ENCODE measurements at regions not wholly inside any gene's neighbourhood (a gene's known extent, or its start where the extent isn't known, plus 50 kb on each side); places are given as distances from the start of the nearest gene placed in this dataset.

DNA sequence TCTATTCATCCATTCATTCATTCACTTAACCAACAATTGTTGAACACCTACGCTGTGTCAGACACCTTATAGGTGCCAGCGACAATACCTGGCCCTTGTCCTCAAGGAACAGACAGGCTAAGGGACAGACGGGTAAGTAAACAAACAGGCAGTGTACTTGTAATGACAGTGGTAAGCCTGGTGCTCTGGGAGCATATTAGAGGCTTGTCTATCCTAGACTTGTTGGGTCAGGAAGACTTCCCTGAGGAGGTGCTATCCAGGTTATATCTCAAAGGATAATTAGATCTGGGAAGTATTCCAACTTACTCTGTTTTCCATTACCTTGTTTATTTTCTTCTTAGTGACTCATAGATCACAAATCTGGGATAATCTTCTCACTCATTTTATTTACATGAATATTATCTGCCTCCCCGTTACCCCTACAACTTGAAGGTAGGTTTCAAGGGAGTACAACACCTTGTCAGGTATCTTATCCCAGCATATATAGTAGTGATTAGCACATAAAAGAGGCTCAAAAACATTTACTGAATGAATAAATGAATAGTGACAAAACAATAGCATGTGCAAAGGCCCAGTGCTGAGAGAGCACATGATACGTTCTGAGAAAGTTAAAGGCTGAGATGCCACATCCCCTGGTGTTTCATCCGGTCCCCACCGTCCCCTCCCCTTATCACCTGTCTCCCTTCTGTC is 75.3 kb upstream of the NCAM1 start:
- Histone ChIP-seq H3K4me2 (ENCODE audit: low read length) (no peak overlapping the region), H3K9me3 (ENCODE audit: control insufficient read depth in 1 of 2, insufficient read depth in 1 of 2, low read depth in 1 of 2, low read length in 2 of 2) (no peaks in the 10 kb centered on the region), H3K9me2 (ENCODE audit: insufficient read depth) (no peaks in the 10 kb centered on the region), H3K4me3 (replicated peaks in 1 of 2; ENCODE audit: low read depth in 1 of 2, low read length in 2 of 2) (no peak overlapping the region), H2AFZ (ENCODE audit: low read depth, low read length, poor library complexity, severe bottlenecking) (no peak overlapping the region), H3K27ac (ENCODE audit: low read depth, low read length) (no peak overlapping the region), H3K27me3 (ENCODE audit: insufficient read depth, low read length) (peaks cover 11% of the 10 kb centered on the region; the same call in 1 of the 2 replicates), H3K79me2 (ENCODE audit: insufficient read depth, low read length) (no peaks in the 10 kb centered on the region), H3K9ac (ENCODE audit: low read length) (no peak overlapping the region), H4K20me1 (ENCODE audit: insufficient read depth) (no peaks in the 10 kb centered on the region), H3K4me1 (ENCODE audit: control insufficient read depth in 1 of 2, insufficient read depth in 2 of 2, low read length in 2 of 2) (no peaks in the 10 kb centered on the region), H3K36me3 (ENCODE audit: control insufficient read depth in 1 of 2, insufficient read depth in 2 of 2, low read length in 2 of 2) (no peaks in the 10 kb centered on the region)
- CTCF ChIA-PET: no interaction called here
- DNase-seq (ENCODE audit: low read depth, low spot score) (no peak), ATAC-seq (no peak)
- BruUV-seq (replicated peaks): no TSS peak
- RAD21 ChIA-PET (ENCODE audit: low non-redundant PET in 1 of 2, low total read pairs in 2 of 2, uncharacterized antibody in 2 of 2, unreplicated experiment in 2 of 2): no interaction called here
- TF ChIP-seq, protein P1, sequence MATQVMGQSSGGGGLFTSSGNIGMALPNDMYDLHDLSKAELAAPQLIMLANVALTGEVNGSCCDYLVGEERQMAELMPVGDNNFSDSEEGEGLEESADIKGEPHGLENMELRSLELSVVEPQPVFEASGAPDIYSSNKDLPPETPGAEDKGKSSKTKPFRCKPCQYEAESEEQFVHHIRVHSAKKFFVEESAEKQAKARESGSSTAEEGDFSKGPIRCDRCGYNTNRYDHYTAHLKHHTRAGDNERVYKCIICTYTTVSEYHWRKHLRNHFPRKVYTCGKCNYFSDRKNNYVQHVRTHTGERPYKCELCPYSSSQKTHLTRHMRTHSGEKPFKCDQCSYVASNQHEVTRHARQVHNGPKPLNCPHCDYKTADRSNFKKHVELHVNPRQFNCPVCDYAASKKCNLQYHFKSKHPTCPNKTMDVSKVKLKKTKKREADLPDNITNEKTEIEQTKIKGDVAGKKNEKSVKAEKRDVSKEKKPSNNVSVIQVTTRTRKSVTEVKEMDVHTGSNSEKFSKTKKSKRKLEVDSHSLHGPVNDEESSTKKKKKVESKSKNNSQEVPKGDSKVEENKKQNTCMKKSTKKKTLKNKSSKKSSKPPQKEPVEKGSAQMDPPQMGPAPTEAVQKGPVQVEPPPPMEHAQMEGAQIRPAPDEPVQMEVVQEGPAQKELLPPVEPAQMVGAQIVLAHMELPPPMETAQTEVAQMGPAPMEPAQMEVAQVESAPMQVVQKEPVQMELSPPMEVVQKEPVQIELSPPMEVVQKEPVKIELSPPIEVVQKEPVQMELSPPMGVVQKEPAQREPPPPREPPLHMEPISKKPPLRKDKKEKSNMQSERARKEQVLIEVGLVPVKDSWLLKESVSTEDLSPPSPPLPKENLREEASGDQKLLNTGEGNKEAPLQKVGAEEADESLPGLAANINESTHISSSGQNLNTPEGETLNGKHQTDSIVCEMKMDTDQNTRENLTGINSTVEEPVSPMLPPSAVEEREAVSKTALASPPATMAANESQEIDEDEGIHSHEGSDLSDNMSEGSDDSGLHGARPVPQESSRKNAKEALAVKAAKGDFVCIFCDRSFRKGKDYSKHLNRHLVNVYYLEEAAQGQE (IDR thresholded peaks at IDR 0.05; ENCODE audit: low read depth): no peak
- TF ChIP-seq EZH2phosphoT487 (IDR thresholded peaks at IDR 0.05; ENCODE audit: borderline replicate concordance) (no peak), SP1 (IDR thresholded peaks at IDR 0.05; ENCODE audit: low read depth) (no peak), SIN3A (IDR thresholded peaks at IDR 0.05; ENCODE audit: low read depth) (no peak), ZNF274 (IDR thresholded peaks at IDR 0.05; ENCODE audit: low read depth, low read length) (no peak), TCF7L2 (IDR thresholded peaks at IDR 0.05; ENCODE audit: borderline replicate concordance, extremely low read depth, insufficient read depth, insufficient read length) (no peak), ZFX (IDR thresholded peaks at IDR 0.05) (no peak), YY1 (IDR thresholded peaks at IDR 0.05; ENCODE audit: extremely low read depth, insufficient replicate concordance, low read depth, low read length) (no peak), JUND (IDR thresholded peaks at IDR 0.05) (no peak), CEBPB (IDR thresholded peaks at IDR 0.05; ENCODE audit: low read depth) (no peak)
- TF ChIP-seq, protein P2, sequence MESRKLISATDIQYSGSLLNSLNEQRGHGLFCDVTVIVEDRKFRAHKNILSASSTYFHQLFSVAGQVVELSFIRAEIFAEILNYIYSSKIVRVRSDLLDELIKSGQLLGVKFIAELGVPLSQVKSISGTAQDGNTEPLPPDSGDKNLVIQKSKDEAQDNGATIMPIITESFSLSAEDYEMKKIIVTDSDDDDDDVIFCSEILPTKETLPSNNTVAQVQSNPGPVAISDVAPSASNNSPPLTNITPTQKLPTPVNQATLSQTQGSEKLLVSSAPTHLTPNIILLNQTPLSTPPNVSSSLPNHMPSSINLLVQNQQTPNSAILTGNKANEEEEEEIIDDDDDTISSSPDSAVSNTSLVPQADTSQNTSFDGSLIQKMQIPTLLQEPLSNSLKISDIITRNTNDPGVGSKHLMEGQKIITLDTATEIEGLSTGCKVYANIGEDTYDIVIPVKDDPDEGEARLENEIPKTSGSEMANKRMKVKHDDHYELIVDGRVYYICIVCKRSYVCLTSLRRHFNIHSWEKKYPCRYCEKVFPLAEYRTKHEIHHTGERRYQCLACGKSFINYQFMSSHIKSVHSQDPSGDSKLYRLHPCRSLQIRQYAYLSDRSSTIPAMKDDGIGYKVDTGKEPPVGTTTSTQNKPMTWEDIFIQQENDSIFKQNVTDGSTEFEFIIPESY (IDR thresholded peaks at IDR 0.05; ENCODE audit: extremely low read depth, insufficient replicate concordance, low read length): no peak
- TF ChIP-seq, protein P3, sequence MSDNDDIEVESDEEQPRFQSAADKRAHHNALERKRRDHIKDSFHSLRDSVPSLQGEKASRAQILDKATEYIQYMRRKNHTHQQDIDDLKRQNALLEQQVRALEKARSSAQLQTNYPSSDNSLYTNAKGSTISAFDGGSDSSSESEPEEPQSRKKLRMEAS (IDR thresholded peaks at IDR 0.05): no peak
- TF ChIP-seq, protein P4, sequence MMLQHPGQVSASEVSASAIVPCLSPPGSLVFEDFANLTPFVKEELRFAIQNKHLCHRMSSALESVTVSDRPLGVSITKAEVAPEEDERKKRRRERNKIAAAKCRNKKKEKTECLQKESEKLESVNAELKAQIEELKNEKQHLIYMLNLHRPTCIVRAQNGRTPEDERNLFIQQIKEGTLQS (IDR thresholded peaks at IDR 0.05): no peak
- intact Hi-C loops (cut with micrococcal nuclease): no loop called here
- POLR2A ChIA-PET: no interaction called here

All from HCT116 (cell line).